ENCODE measurements at regions not wholly inside any gene's neighbourhood (a gene's known extent, or its start where the extent isn't known, plus 50 kb on each side); places are given as distances from the start of the nearest gene placed in this dataset.

- no peak for TF ChIP-seq ZNF114 (CRISPR knock-in tag; IDR thresholded peaks at IDR 0.05)
- TF ChIP-seq CREB1 (CRISPR knock-in tag; IDR thresholded peaks at IDR 0.05; ENCODE audit: low read depth), result no peak
- TF ChIP-seq STAT1 (IDR thresholded peaks at IDR 0.05; ENCODE audit: unreplicated experiment), result no peak
Observed at GRCh38 chr9:118364266-118365106, 660.3 kb downstream of the TLR4 start (continued).

- no peaks in the 10 kb centered on the region for H3K27me3 ChIP-seq (ENCODE audit: insufficient read depth)
- H2AFZ ChIP-seq, result peak overlapping the region; percentile 39; the same call in 1 of the 2 replicates
- H3K36me3 ChIP-seq (ENCODE audit: insufficient read depth), result no peaks in the 10 kb centered on the region
- H3K4me1 ChIP-seq (ENCODE audit: insufficient read depth), result no peaks in the 10 kb centered on the region
- no peaks in the 10 kb centered on the region for H4K20me1 ChIP-seq (replicated peaks; ENCODE audit: insufficient read depth)
- H3K27ac Mint-ChIP-seq, result no peak overlapping the region
- no peak overlapping the region for H3K4me3 ChIP-seq
- H3K9me2 ChIP-seq (ENCODE audit: insufficient read depth), result 0 out of 2 replicates have a peak, but pooled peaks cover 9% of the 10 kb centered on the region
- no peaks in the 10 kb centered on the region for H3F3A ChIP-seq (replicated peaks; ENCODE audit: low read depth)
- peaks cover 73% of the 10 kb centered on the region for H3K9me3 Mint-ChIP-seq
- no peaks in the 10 kb centered on the region for H3K27me3 Mint-ChIP-seq (ENCODE audit: insufficient read depth, low read depth, poor library complexity)
- DNase-seq (ENCODE audit: low spot score) (no peak), ATAC-seq (no peak)
- H3K4me2 ChIP-seq, result no peak overlapping the region
- peaks cover 10% of the 10 kb centered on the region; the same call in 2 of the 3 replicates for H3K36me3 Mint-ChIP-seq (ENCODE audit: low read depth)
- H3K27ac ChIP-seq (ENCODE audit: low read depth), result no peak overlapping the region
- TF ChIP-seq CTCF (conservative IDR thresholded peaks at IDR 0.05; ENCODE audit: low read depth in 2 of 2), result peak in 1 of 2 experiments; percentile 21; a peak in 1 of 4 replicates
- no peak for TF ChIP-seq POLR2AphosphoS5 (IDR thresholded peaks at IDR 0.05; ENCODE audit: low read depth)
- H3K4me1 Mint-ChIP-seq, result no peaks in the 10 kb centered on the region; the same call in 2 of the 3 replicates
- H3K79me2 ChIP-seq (replicated peaks; ENCODE audit: insufficient read depth), result no peaks in the 10 kb centered on the region
- no peak overlapping the region for H3K4me3 Mint-ChIP-seq
Observed at GRCh38 chr9:118366228-118366627, 662.0 kb downstream of the TLR4 start.

DNA sequence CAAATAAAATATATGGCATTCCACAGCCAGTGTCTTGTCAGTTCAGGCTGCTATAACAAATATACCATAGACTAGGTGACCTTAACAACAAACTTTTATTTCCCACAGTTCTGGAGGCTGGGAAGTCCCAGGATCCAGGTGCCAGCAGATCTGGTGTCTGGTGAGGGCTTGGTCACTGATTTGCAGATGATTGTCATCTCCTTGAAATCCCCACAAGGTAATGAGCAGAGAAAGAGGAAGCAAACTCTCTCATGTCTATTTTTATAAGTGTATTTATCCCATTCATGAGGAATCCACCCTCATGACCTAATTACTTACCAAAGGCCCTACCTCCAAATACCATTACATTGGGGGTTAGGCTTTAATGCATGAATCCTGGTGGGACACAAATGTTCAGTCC is 663.2 kb downstream of the TLR4 start:
- Mint-ChIP-seq H3K4me3 (no peak overlapping the region), H3K9me3 (peaks cover 75% of the 10 kb centered on the region), H3K4me1 (no peaks in the 10 kb centered on the region; the same call in 2 of the 3 replicates), H3K27me3 (ENCODE audit: insufficient read depth, low read depth, poor library complexity) (no peaks in the 10 kb centered on the region), H3K27ac (no peak overlapping the region), H3K36me3 (ENCODE audit: low read depth) (peaks cover 10% of the 10 kb centered on the region; the same call in 2 of the 3 replicates)
- Histone ChIP-seq H3K4me3 (no peak overlapping the region), H3K4me2 (no peak overlapping the region), H3K27ac (ENCODE audit: low read depth) (no peak overlapping the region), H3K9me2 (ENCODE audit: insufficient read depth) (0 out of 2 replicates have a peak, but pooled peaks cover 9% of the 10 kb centered on the region), H2AFZ (no peak overlapping the region), H3K4me1 (ENCODE audit: insufficient read depth) (no peaks in the 10 kb centered on the region), H3K36me3 (ENCODE audit: insufficient read depth) (no peaks in the 10 kb centered on the region), H4K20me1 (replicated peaks; ENCODE audit: insufficient read depth) (no peaks in the 10 kb centered on the region), H3F3A (replicated peaks; ENCODE audit: low read depth) (no peaks in the 10 kb centered on the region), H3K27me3 (ENCODE audit: insufficient read depth) (no peaks in the 10 kb centered on the region), H3K79me2 (replicated peaks; ENCODE audit: insufficient read depth) (no peaks in the 10 kb centered on the region)
- ATAC-seq (no peak), DNase-seq (ENCODE audit: low spot score) (no peak)
- TF ChIP-seq REST (IDR thresholded peaks at IDR 0.05; ENCODE audit: unreplicated experiment) (no peak), EZH2phosphoT487 (IDR thresholded peaks at IDR 0.05; ENCODE audit: unreplicated experiment) (no peak), CREB1 (CRISPR knock-in tag; IDR thresholded peaks at IDR 0.05; ENCODE audit: low read depth) (no peak), CTCF (conservative IDR thresholded peaks at IDR 0.05; ENCODE audit: low read depth in 2 of 2) (no peak), ZNF114 (CRISPR knock-in tag; IDR thresholded peaks at IDR 0.05) (no peak), ZNF331 (CRISPR knock-in tag; IDR thresholded peaks at IDR 0.05; ENCODE audit: low read depth) (no peak), EZH2 (IDR thresholded peaks at IDR 0.05; ENCODE audit: low read depth, unreplicated experiment) (no peak)
- TF ChIP-seq, protein P1, sequence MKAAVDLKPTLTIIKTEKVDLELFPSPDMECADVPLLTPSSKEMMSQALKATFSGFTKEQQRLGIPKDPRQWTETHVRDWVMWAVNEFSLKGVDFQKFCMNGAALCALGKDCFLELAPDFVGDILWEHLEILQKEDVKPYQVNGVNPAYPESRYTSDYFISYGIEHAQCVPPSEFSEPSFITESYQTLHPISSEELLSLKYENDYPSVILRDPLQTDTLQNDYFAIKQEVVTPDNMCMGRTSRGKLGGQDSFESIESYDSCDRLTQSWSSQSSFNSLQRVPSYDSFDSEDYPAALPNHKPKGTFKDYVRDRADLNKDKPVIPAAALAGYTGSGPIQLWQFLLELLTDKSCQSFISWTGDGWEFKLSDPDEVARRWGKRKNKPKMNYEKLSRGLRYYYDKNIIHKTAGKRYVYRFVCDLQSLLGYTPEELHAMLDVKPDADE (IDR thresholded peaks at IDR 0.05), result no peak

Data from GM23338 (cell line).